ENCODE measurements at regions not wholly inside any gene's neighbourhood (a gene's known extent, or its start where the extent isn't known, plus 50 kb on each side); places are given as distances from the start of the nearest gene placed in this dataset.

- Histone ChIP-seq H3K27ac (ENCODE audit: low read depth) (no peak overlapping the region), H3K4me3 (ENCODE audit: low read depth, low read length) (no peak overlapping the region), H3K36me3 (ENCODE audit: insufficient read depth) (no peaks in the 10 kb centered on the region), H3K4me1 (ENCODE audit: insufficient read depth) (no peaks in the 10 kb centered on the region)
- WGBS, result 77% methylated on average over 5 of the region's 5 CpGs
- DNase-seq (ENCODE audit: extremely low spot score), result no peak
Measured at GRCh38 chr9:93819905-93820304, 135.2 kb downstream of the BARX1 start.

GRCh38 chr9:93818827-93819472 lies 136.2 kb downstream of the BARX1 start:
- no peak for DNase-seq (ENCODE audit: extremely low spot score)
- no peak overlapping the region for H3K27ac ChIP-seq (ENCODE audit: low read depth)
- WGBS, result 77% methylated on average over 17 of the region's 17 CpGs
- no peak overlapping the region for H3K4me3 ChIP-seq (ENCODE audit: low read depth, low read length)
- no peaks in the 10 kb centered on the region for H3K36me3 ChIP-seq (ENCODE audit: insufficient read depth)
- H3K4me1 ChIP-seq (ENCODE audit: insufficient read depth), result no peaks in the 10 kb centered on the region

- H3K4me3 ChIP-seq (ENCODE audit: low read depth, low read length), result no peak overlapping the region
- H3K27ac ChIP-seq (ENCODE audit: low read depth), result no peak overlapping the region
Measured at GRCh38 chr9:93818237-93818636, 136.9 kb downstream of the BARX1 start.

GRCh38 chr9:93815677-93816076 lies 139.5 kb downstream of the BARX1 start:
- 64% methylated on average over 5 of the region's 5 CpGs for WGBS

More at GRCh38 chr9:93818237-93818636, 136.9 kb downstream of the BARX1 start:
- no peak for DNase-seq (ENCODE audit: extremely low spot score)
- Histone ChIP-seq H3K4me1 (ENCODE audit: insufficient read depth) (no peaks in the 10 kb centered on the region), H3K36me3 (ENCODE audit: insufficient read depth) (no peaks in the 10 kb centered on the region)

GRCh38 chr9:93815135-93815534 lies 140.0 kb downstream of the BARX1 start:
- H3K27ac ChIP-seq (ENCODE audit: low read depth), result no peak overlapping the region
- no peaks in the 10 kb centered on the region for H3K36me3 ChIP-seq (ENCODE audit: insufficient read depth)
- WGBS, result 78% methylated on average over 4 of the region's 4 CpGs
- DNase-seq (ENCODE audit: extremely low spot score), result no peak
- no peaks in the 10 kb centered on the region for H3K4me1 ChIP-seq (ENCODE audit: insufficient read depth)
- no peak overlapping the region for H3K4me3 ChIP-seq (ENCODE audit: low read depth, low read length)

More at GRCh38 chr9:93815677-93816076, 139.5 kb downstream of the BARX1 start:
- DNase-seq (ENCODE audit: extremely low spot score), result no peak
- Histone ChIP-seq H3K27ac (ENCODE audit: low read depth) (no peak overlapping the region), H3K4me1 (ENCODE audit: insufficient read depth) (no peaks in the 10 kb centered on the region), H3K4me3 (ENCODE audit: low read depth, low read length) (no peak overlapping the region), H3K36me3 (ENCODE audit: insufficient read depth) (no peaks in the 10 kb centered on the region)

GRCh38 chr9:93814077-93814956 lies 140.8 kb downstream of the BARX1 start:
- Histone ChIP-seq H3K4me1 (ENCODE audit: insufficient read depth) (no peaks in the 10 kb centered on the region), H3K27ac (ENCODE audit: low read depth) (no peak overlapping the region), H3K36me3 (ENCODE audit: insufficient read depth) (no peaks in the 10 kb centered on the region), H3K4me3 (ENCODE audit: low read depth, low read length) (no peak overlapping the region)
- 30% methylated on average over 12 of the region's 12 CpGs for WGBS
- no peak for DNase-seq (ENCODE audit: extremely low spot score)

- H3K4me3 ChIP-seq (ENCODE audit: low read depth, low read length), result no peak overlapping the region
- WGBS, result 32% methylated on average over 7 of the region's 7 CpGs
- H3K4me1 ChIP-seq (ENCODE audit: insufficient read depth), result no peaks in the 10 kb centered on the region
- H3K27ac ChIP-seq (ENCODE audit: low read depth), result no peak overlapping the region
- DNase-seq (ENCODE audit: extremely low spot score), result no peak
- no peaks in the 10 kb centered on the region for H3K36me3 ChIP-seq (ENCODE audit: insufficient read depth)
Measured at GRCh38 chr9:93813221-93814076, 141.7 kb downstream of the BARX1 start.

- Histone ChIP-seq H3K36me3 (ENCODE audit: insufficient read depth) (no peaks in the 10 kb centered on the region), H3K4me1 (ENCODE audit: insufficient read depth) (no peaks in the 10 kb centered on the region), H3K4me3 (ENCODE audit: low read depth, low read length) (no peak overlapping the region), H3K27ac (ENCODE audit: low read depth) (no peak overlapping the region)
- DNase-seq (ENCODE audit: extremely low spot score), result no peak
- 98% methylated on average over 1 of the region's 1 CpG for WGBS
Measured at GRCh38 chr9:93812410-93812668, 142.8 kb downstream of the BARX1 start.

- 29% methylated on average over 45 of the region's 45 CpGs for WGBS
- H3K27ac ChIP-seq (ENCODE audit: low read depth), result no peak overlapping the region
- H3K36me3 ChIP-seq (ENCODE audit: insufficient read depth), result no peaks in the 10 kb centered on the region
- H3K4me1 ChIP-seq (ENCODE audit: insufficient read depth), result no peaks in the 10 kb centered on the region
- H3K4me3 ChIP-seq (ENCODE audit: low read depth, low read length), result no peak overlapping the region
- DNase-seq (ENCODE audit: extremely low spot score), result no peak
Measured at GRCh38 chr9:93810028-93810971, 144.9 kb downstream of the BARX1 start.

- 89% methylated on average over 12 of the region's 12 CpGs for WGBS
- H3K4me1 ChIP-seq (ENCODE audit: insufficient read depth), result no peaks in the 10 kb centered on the region
- H3K4me3 ChIP-seq (ENCODE audit: low read depth, low read length), result no peak overlapping the region
- no peaks in the 10 kb centered on the region for H3K36me3 ChIP-seq (ENCODE audit: insufficient read depth)
- DNase-seq (ENCODE audit: extremely low spot score), result no peak
- H3K27ac ChIP-seq (ENCODE audit: low read depth), result no peak overlapping the region
Measured at GRCh38 chr9:93809204-93809940, 145.8 kb downstream of the BARX1 start.

- Histone ChIP-seq H3K27ac (ENCODE audit: low read depth) (no peak overlapping the region), H3K4me1 (ENCODE audit: insufficient read depth) (no peaks in the 10 kb centered on the region), H3K4me3 (ENCODE audit: low read depth, low read length) (no peak overlapping the region), H3K36me3 (ENCODE audit: insufficient read depth) (no peaks in the 10 kb centered on the region)
- 75% methylated on average over 10 of the region's 10 CpGs for WGBS
- no peak for DNase-seq (ENCODE audit: extremely low spot score)
Measured at GRCh38 chr9:93808115-93809029, 146.8 kb downstream of the BARX1 start.

Data from urinary bladder (tissue), 3 donors.